Ectodermal cell (in vitro differentiated cells): ENCODE measurements at regions not wholly inside any gene's neighbourhood (a gene's known extent, or its start where the extent isn't known, plus 50 kb on each side); places are given as distances from the start of the nearest gene placed in this dataset.

ENCODE experiments used
- H3K27ac ChIP-seq: 2 replicates; pipeline ENCODE4 v1.7.0; 2013; ENCODE audit warnings: mild to moderate bottlenecking, low read depth, low read length; ENCODE audit not compliant: insufficient read depth, poor library complexity, severe bottlenecking
- H3K27me3 ChIP-seq: 2 replicates; pipeline ENCODE4 v1.7.0; 2013; ENCODE audit warnings: mild to moderate bottlenecking, low read length; ENCODE audit not compliant: insufficient read depth, control insufficient read depth, poor library complexity, severe bottlenecking
- H3K36me3 ChIP-seq: one replicate; pipeline ENCODE4 v1.7.0; 2013; ENCODE audit warnings: low read length; ENCODE audit not compliant: control insufficient read depth, insufficient read depth
- H3K4me1 ChIP-seq: one replicate; pipeline ENCODE4 v1.7.0; 2013; ENCODE audit warnings: low read length; ENCODE audit not compliant: control insufficient read depth, insufficient read depth
- H3K4me3 ChIP-seq: 2 replicates; pipeline ENCODE4 v1.7.0; 2013; ENCODE audit warnings: low read depth, low read length, control low read depth; ENCODE audit not compliant: insufficient read depth
- H3K9me3 ChIP-seq: 2 replicates; pipeline ENCODE4 v1.7.0; 2013; ENCODE audit warnings: mild to moderate bottlenecking, low read length, moderate library complexity; ENCODE audit not compliant: control insufficient read depth
- WGBS, 2 experiments: methylation state at CpG; one replicate each; pipeline ENCODE4 v1.1.7; 2013; ENCODE audit warnings: missing lambda C conversion rate in 2 of 2; 5-methylcytosine and 5-hydroxymethylcytosine counted together

DNA sequence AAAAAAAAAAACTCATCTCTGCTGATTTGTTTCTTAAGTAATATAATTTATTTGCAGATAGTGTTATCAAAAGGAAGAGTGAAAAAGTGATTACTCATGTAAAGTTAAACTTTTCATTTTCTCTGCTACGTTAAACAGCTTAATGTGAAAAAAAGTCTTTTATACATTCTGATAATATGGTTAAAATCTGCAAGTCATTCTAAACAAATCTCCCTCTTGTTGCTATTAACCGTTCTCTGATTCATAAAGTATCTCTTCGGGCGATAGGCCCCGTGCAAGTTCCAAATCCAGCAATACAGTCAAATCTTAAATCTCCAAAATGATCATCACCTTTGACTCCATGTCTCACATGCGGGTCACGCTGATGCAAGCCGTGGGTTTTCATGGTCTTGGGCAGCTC, 732.0 kb downstream of the TAF11L14 start:
- 92 to 95% methylated on average over 7 of the region's 8 CpGs for WGBS, 2 experiments
- Histone ChIP-seq H3K4me3 (no peak overlapping the region), H3K27ac (no peak overlapping the region)

GRCh38 chr5:18370531-18370930, 736.3 kb downstream of the TAF11L14 start:
- Histone ChIP-seq H3K4me1 (no peaks in the 10 kb centered on the region), H3K36me3 (no peaks in the 10 kb centered on the region), H3K4me3 (no peak overlapping the region), H3K27ac (no peak overlapping the region), H3K27me3 (no peaks in the 10 kb centered on the region), H3K9me3 (no peaks in the 10 kb centered on the region)
- 81 to 94% methylated on average over 1 to 3 of the region's 3 CpGs for WGBS, 2 experiments

More for the DNA sequence above, 732.0 kb downstream of the TAF11L14 start:
- no peaks in the 10 kb centered on the region for H3K4me1 ChIP-seq
- no peaks in the 10 kb centered on the region for H3K36me3 ChIP-seq
- no peaks in the 10 kb centered on the region for H3K9me3 ChIP-seq
- no peaks in the 10 kb centered on the region for H3K27me3 ChIP-seq

GRCh38 chr5:18375641-18376040, 741.4 kb downstream of the TAF11L14 start:
- H3K27ac ChIP-seq: no peak overlapping the region
- no peaks in the 10 kb centered on the region for H3K9me3 ChIP-seq
- H3K36me3 ChIP-seq: no peaks in the 10 kb centered on the region
- H3K27me3 ChIP-seq: no peaks in the 10 kb centered on the region
- no peak overlapping the region for H3K4me3 ChIP-seq
- H3K4me1 ChIP-seq: no peaks in the 10 kb centered on the region
- WGBS, 2 experiments: 93 to 95% methylated on average over 2 of the region's 2 CpGs

GRCh38 chr5:18378066-18378465, 743.8 kb downstream of the TAF11L14 start:
- 90 to 97% methylated on average over 2 of the region's 2 CpGs for WGBS, 2 experiments
- H3K4me1 ChIP-seq: no peaks in the 10 kb centered on the region

GRCh38 chr5:18379189-18379588, 744.9 kb downstream of the TAF11L14 start:
- no peaks in the 10 kb centered on the region for H3K36me3 ChIP-seq
- H3K9me3 ChIP-seq: no peaks in the 10 kb centered on the region
- H3K4me1 ChIP-seq: no peaks in the 10 kb centered on the region
- H3K27ac ChIP-seq: no peak overlapping the region
- WGBS, 2 experiments: no CpG with 5 or more reads among the region's 1 CpG
- no peak overlapping the region for H3K4me3 ChIP-seq
- H3K27me3 ChIP-seq: no peaks in the 10 kb centered on the region

More at GRCh38 chr5:18378066-18378465, 743.8 kb downstream of the TAF11L14 start:
- Histone ChIP-seq H3K27ac (no peak overlapping the region), H3K4me3 (no peak overlapping the region), H3K9me3 (no peaks in the 10 kb centered on the region), H3K27me3 (no peaks in the 10 kb centered on the region), H3K36me3 (no peaks in the 10 kb centered on the region)

DNA sequence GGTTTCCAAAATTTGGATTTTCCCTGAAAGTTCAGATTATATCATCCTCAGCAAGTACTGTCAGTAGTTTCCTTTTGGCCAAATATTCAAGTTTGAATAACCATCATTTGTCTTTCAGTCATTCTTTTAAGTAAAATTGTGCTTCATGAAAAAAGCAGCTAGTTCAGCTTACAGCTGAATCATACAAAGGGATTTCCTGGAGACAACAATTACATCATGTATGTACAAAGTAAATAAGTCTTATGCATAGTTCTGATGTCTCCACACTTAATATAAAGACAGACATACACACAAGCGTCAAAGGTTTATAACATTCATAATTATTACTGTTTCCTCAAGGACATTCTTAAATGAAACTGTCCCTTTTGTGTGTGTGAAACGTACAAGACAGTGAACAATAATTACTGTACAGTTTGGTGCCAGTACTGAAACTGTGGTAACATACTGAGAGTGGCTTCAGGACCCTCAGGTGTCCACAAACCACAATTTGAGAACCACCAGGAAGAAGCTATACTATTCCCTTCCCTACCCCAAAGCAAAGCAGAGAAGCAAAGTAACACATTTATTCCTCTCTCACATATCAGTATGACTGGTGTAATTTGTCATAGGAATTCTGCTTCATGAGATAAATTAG, 746.6 kb downstream of the TAF11L14 start:
- Histone ChIP-seq H3K27me3 (no peaks in the 10 kb centered on the region), H3K9me3 (no peaks in the 10 kb centered on the region), H3K4me1 (no peaks in the 10 kb centered on the region), H3K27ac (no peak overlapping the region), H3K36me3 (no peaks in the 10 kb centered on the region), H3K4me3 (no peak overlapping the region)
- WGBS, 2 experiments: 86% methylated on average over 2 of the region's 2 CpGs; no CpG with 5 or more reads in 1 of the 2 experiments

DNA sequence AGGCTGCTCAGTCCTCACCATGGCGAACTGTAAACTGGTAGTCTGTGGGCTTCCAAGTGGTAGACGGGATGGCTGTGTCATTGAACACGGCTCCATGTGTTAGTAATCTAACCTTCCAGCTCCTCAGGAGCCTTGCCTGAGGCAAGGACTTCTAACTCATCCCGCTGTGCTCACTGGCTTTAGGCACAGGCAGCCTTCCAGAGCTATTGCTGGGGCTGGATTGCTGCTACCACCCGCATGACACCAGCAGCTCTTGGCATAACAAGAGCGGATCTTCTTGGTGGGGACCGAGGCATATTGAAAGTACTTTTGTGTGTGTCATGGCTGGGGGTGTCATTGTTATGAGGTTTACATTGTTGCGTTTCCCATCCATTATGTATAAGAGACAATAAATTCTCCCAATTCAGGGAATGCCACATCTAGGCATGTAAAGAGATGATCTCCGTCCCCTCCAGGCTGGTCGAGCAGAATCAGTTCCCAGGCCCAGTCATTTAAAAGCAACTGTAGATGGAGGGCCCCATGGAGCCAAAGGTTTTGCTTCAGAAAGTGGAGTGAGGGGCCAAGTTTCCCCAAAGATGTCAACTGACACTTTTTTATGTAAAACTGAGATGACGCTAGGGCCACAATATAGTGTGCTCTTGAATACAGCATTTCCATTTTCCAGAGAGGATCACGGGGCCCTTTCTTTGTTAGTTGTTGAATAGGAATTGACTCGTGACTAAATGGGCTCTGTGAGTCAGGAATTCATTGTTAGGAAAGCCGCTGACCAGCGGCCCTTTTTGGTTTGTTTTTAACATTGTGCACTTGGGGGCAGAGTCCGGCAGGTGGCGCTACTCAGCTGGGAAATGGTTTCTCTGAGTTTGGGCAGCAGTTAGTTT, 759.5 kb downstream of the TAF11L14 start:
- Histone ChIP-seq H3K4me3 (no peak overlapping the region), H3K4me1 (peaks cover 16% of the 10 kb centered on the region), H3K27ac (peak overlapping the region; percentile 73), H3K9me3 (no peaks in the 10 kb centered on the region), H3K27me3 (no peaks in the 10 kb centered on the region), H3K36me3 (no peaks in the 10 kb centered on the region)
- 48 to 51% methylated on average over 16 to 17 of the region's 17 CpGs for WGBS, 2 experiments

DNA sequence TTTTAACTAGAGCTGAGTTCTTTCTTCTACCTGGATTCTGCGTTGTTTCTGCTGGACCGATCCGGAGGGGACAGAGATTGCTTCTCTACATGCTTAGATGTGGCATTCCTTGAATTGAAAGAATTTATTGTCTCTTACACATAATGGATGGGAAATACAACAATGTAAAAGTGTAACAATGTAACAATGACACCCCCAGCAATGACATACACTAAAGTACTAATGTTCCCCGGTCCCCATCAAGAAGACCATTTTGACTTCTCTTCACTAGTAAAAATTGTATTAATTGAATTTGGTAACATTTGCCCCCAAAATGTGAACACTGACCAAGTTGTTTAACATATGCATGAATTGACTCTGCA, 760.2 kb downstream of the TAF11L14 start:
- WGBS, 2 experiments: 29 to 44% methylated on average over 3 to 4 of the region's 4 CpGs
- no peak overlapping the region for H3K27ac ChIP-seq

GRCh38 chr5:18395126-18396110, 761.2 kb downstream of the TAF11L14 start:
- peaks cover 16% of the 10 kb centered on the region for H3K4me1 ChIP-seq
- 91 to 92% methylated on average over 10 of the region's 10 CpGs for WGBS, 2 experiments
- H3K36me3 ChIP-seq: no peaks in the 10 kb centered on the region

More for the DNA sequence above, 760.2 kb downstream of the TAF11L14 start:
- no peaks in the 10 kb centered on the region for H3K27me3 ChIP-seq
- H3K4me1 ChIP-seq: peaks cover 16% of the 10 kb centered on the region
- no peak overlapping the region for H3K4me3 ChIP-seq
- H3K36me3 ChIP-seq: no peaks in the 10 kb centered on the region
- H3K9me3 ChIP-seq: no peaks in the 10 kb centered on the region

More at GRCh38 chr5:18395126-18396110, 761.2 kb downstream of the TAF11L14 start:
- Histone ChIP-seq H3K9me3 (no peaks in the 10 kb centered on the region), H3K27ac (no peak overlapping the region), H3K27me3 (no peaks in the 10 kb centered on the region), H3K4me3 (no peak overlapping the region)
